ENCODE measurements at regions not wholly inside any gene's neighbourhood (a gene's known extent, or its start where the extent isn't known, plus 50 kb on each side); places are given as distances from the start of the nearest gene placed in this dataset.
"Not testable (repeated sequence)": the region's sequence is repeated elsewhere in the genome, so short reads cannot be mapped to it uniquely, and the experiment has no call there.

- DNase-seq (ENCODE audit: low read depth), result no peak
Observed at GRCh38 chr6:50461696-50462095, 251.6 kb upstream of the TFAP2D start.

GRCh38 chr6:50463931-50464330, 249.4 kb upstream of the TFAP2D start:
- no peak for DNase-seq (ENCODE audit: low read depth)

GRCh38 chr6:50467931-50468330, 245.4 kb upstream of the TFAP2D start:
- no peak for DNase-seq (ENCODE audit: low read depth)

- no peak for DNase-seq (ENCODE audit: low read depth)
Observed at GRCh38 chr6:50471041-50471440, 242.3 kb upstream of the TFAP2D start.

- no peak for DNase-seq (ENCODE audit: low read depth)
Observed at GRCh38 chr6:50510361-50510760, 203.0 kb upstream of the TFAP2D start.

- no peak for DNase-seq (ENCODE audit: low read depth)
Observed at GRCh38 chr6:50520326-50521266, 192.7 kb upstream of the TFAP2D start.

- no peak for DNase-seq (ENCODE audit: low read depth)
Observed at GRCh38 chr6:50524341-50524740, 189.0 kb upstream of the TFAP2D start.

- no peak for DNase-seq (ENCODE audit: low read depth)
Observed at GRCh38 chr6:50527985-50528384, 185.3 kb upstream of the TFAP2D start.

GRCh38 chr6:50539447-50539846, 173.9 kb upstream of the TFAP2D start:
- no peak for DNase-seq (ENCODE audit: low read depth)

- no peak for DNase-seq (ENCODE audit: low read depth)
Observed at GRCh38 chr6:50541941-50542340, 171.4 kb upstream of the TFAP2D start.

- no peak for DNase-seq (ENCODE audit: low read depth)
Observed at GRCh38 chr6:50543666-50544065, 169.7 kb upstream of the TFAP2D start.

GRCh38 chr6:50549026-50549425, 164.3 kb upstream of the TFAP2D start:
- DNase-seq (ENCODE audit: low read depth), result no peak

- DNase-seq (ENCODE audit: low read depth), result no peak
Observed at GRCh38 chr6:50549475-50549874, 163.9 kb upstream of the TFAP2D start.

GRCh38 chr6:50555982-50556381, 157.3 kb upstream of the TFAP2D start:
- DNase-seq (ENCODE audit: low read depth), result no peak

- DNase-seq (ENCODE audit: low read depth), result no peak
Observed at GRCh38 chr6:50565004-50565403, 148.3 kb upstream of the TFAP2D start.

GRCh38 chr6:50571230-50571629, 142.1 kb upstream of the TFAP2D start:
- DNase-seq (ENCODE audit: low read depth), result not testable (repeated sequence)

- DNase-seq (ENCODE audit: low read depth), result no peak
Observed at GRCh38 chr6:50585441-50586330, 127.6 kb upstream of the TFAP2D start.

GRCh38 chr6:50586331-50586675, 127.0 kb upstream of the TFAP2D start:
- DNase-seq (ENCODE audit: low read depth), result no peak

- DNase-seq (ENCODE audit: low read depth), result no peak
Observed at GRCh38 chr6:50589751-50590470, 123.4 kb upstream of the TFAP2D start.

- DNase-seq (ENCODE audit: low read depth), result no peak
Observed at GRCh38 chr6:50591135-50591534, 122.2 kb upstream of the TFAP2D start.

GRCh38 chr6:50600280-50600679, 113.0 kb upstream of the TFAP2D start:
- no peak for DNase-seq (ENCODE audit: low read depth)

- peak; percentile 33 for DNase-seq (ENCODE audit: low read depth)
Observed at GRCh38 chr6:50602292-50602691, 111.0 kb upstream of the TFAP2D start.

Data from LHCN-M2 (cell line).